K562 (cell line): ENCODE measurements at regions not wholly inside any gene's neighbourhood (a gene's known extent, or its start where the extent isn't known, plus 50 kb on each side); places are given as distances from the start of the nearest gene placed in this dataset.

ENCODE experiments used
- ARNT ChIP-seq, 2 experiments: fragments of 450-650 bp; IDR thresholded peaks; 2 replicates each; pipeline ENCODE4 v1.6.1; 2016; ENCODE audit warnings: mild to moderate bottlenecking in 1 of 2
- C11orf30 ChIP-seq: fragments of 450-650 bp; IDR thresholded peaks from 2 replicates; pipeline ENCODE4 v1.6.1; 2016; ENCODE audit warnings: low read depth, mild to moderate bottlenecking
- DEAF1 ChIP-seq: fragments of 450-650 bp; formaldehyde crosslinking; IDR thresholded peaks from 2 replicates; pipeline ENCODE4 v1.4.0; 2020; ENCODE audit warnings: mild to moderate bottlenecking, moderate library complexity
- ELK3 ChIP-seq: fragments of 450-650 bp; formaldehyde crosslinking; IDR thresholded peaks from 2 replicates; pipeline ENCODE4 v1.4.0; 2020; ENCODE audit warnings: mild to moderate bottlenecking
- EP300 ChIP-seq: IDR thresholded peaks from 2 replicates; pipeline ENCODE4 v1.6.1; 2012; ENCODE audit warnings: low read length, improper control_type of control experiment
- ESRRA ChIP-seq: fragments of 450-650 bp; IDR thresholded peaks from 2 replicates; pipeline ENCODE4 v1.6.1; 2014; ENCODE audit warnings: low read depth, mild to moderate bottlenecking, moderate library complexity, borderline replicate concordance
- FOXK2 ChIP-seq, 2 experiments: fragments of 450-650 bp; IDR thresholded peaks in 1 of 2; conservative IDR thresholded peaks in 1 of 2; 2 replicates each; pipeline ENCODE4 v1.6.1; 2016; ENCODE audit warnings: low read depth in 2 of 2, mild to moderate bottlenecking in 1 of 2
- IRF9 ChIP-seq: fragments of 450-650 bp; IDR thresholded peaks from 2 replicates; pipeline ENCODE4 v1.6.1; 2016; ENCODE audit warnings: missing biosample characterization, missing genetic modification characterization
- KHSRP ChIP-seq: fragments of 450-650 bp; IDR thresholded peaks from 2 replicates; pipeline ENCODE4 v1.6.1; 2017
- KLF13 ChIP-seq: fragments of 450-650 bp; IDR thresholded peaks from 2 replicates; pipeline ENCODE4 v1.6.1; 2016; ENCODE audit warnings: missing genetic modification characterization, low read depth, mild to moderate bottlenecking, missing compliant biosample characterization, moderate library complexity, borderline replicate concordance
- KLF6 ChIP-seq: fragments of 250-450 bp; sonication (Bioruptor Pico); IDR thresholded peaks from 2 replicates; pipeline ENCODE4 v1.4.0; 2020; ENCODE audit warnings: mild to moderate bottlenecking, moderate library complexity, borderline replicate concordance
- MYNN ChIP-seq, 2 experiments: sonication (generic); formaldehyde crosslinking in 1 of 2; IDR thresholded peaks; 2 replicates each; pipeline versions ENCODE4 v1.5.0 to v1.6.1; 2016 to 2020; ENCODE audit warnings: antibody characterized with exemption in 1 of 2, missing genetic modification reagents in 1 of 2
- RB1 ChIP-seq: fragments of 450-650 bp; IDR thresholded peaks from 2 replicates; pipeline ENCODE4 v1.6.1; 2017; ENCODE audit warnings: low read depth, mild to moderate bottlenecking
- SMC3 ChIP-seq: conservative IDR thresholded peaks from 2 replicates; pipeline ENCODE4 v1.6.1; 2011; ENCODE audit warnings: low read depth, low read length, improper control_type of control experiment; ENCODE audit not compliant: insufficient read depth
- STAT6 ChIP-seq: sonication (generic); formaldehyde crosslinking; IDR thresholded peaks from 2 replicates; pipeline ENCODE4 v1.8.1; 2023; ENCODE audit warnings: mild to moderate bottlenecking, missing genetic modification reagents
- TEAD4 ChIP-seq, 2 experiments: sonication (generic) in 1 of 2; formaldehyde crosslinking in 1 of 2; IDR thresholded peaks; 2 replicates each; pipeline versions ENCODE4 v1.6.1 to v1.8.0; 2012 to 2022; ENCODE audit warnings: borderline replicate concordance in 1 of 2, inconsistent platforms in 1 of 2, low read length in 1 of 2, mild to moderate bottlenecking in 1 of 2, missing genetic modification reagents in 1 of 2
- ZNF766 ChIP-seq: fragments of 200-800 bp; sonication (Bioruptor generic); conservative IDR thresholded peaks from 2 replicates; pipeline ENCODE4 v1.6.1; 2016; ENCODE audit warnings: missing genetic modification characterization, missing compliant biosample characterization
- TF ChIP-seq, protein P1 (sequence below), 2 experiments: fragments of 450-650 bp; conservative IDR thresholded peaks; 2 replicates each; pipeline ENCODE4 v1.6.1; 2017; ENCODE audit warnings: mild to moderate bottlenecking in 2 of 2, moderate library complexity in 2 of 2

DNA sequence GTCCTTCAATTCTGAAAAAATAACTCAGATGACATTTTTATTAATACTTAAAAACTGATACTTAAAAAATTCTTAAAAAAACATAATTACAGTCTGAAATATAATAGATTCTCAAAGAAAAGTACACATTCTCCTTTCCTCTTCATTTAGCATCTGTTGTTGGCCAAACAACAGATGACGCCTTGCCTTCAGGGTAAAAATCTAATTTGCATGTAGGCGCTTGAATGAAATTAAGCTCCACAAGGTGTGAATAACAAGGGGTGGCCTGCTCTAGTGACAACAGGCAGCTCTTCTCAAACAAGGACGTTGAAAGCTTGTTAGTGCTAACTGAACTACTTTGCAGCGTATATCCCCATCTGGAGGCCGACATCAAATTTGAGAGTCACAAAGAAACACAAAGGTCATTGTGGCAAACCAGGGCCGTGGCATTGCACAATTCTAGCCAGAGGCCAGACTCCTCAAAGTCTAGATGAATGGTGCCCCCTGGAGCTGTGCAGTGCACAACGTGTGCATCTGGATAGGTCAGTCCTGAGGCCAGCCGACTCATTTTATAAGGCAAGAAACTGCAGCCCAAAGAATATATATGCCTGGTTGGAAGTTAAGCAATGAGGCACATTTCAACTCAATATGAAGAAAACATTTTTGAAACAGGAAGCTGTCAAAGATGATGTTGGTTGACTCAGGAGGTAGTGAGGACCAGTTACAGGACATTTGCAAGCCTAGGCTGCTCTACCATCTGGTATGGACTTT is 459.2 kb upstream of the RUNX1 start (continued):
- TF ChIP-seq ELK3 (CRISPR knock-in tag) = no peak
- TF ChIP-seq EP300 = peak; percentile 58
- TF ChIP-seq KLF6 (CRISPR knock-in tag) = peak; percentile 24; the same call in 1 of the 2 replicates
- TF ChIP-seq ESRRA = peak; percentile 90
- TF ChIP-seq RB1 = peak; percentile 30; the same call in 1 of the 2 replicates
- peak; percentile 95 for TF ChIP-seq DEAF1 (CRISPR knock-in tag)
- TF ChIP-seq IRF9 (tag) = peak; percentile 88
- peak; percentile 91 for TF ChIP-seq SMC3
- TF ChIP-seq, protein P1, sequence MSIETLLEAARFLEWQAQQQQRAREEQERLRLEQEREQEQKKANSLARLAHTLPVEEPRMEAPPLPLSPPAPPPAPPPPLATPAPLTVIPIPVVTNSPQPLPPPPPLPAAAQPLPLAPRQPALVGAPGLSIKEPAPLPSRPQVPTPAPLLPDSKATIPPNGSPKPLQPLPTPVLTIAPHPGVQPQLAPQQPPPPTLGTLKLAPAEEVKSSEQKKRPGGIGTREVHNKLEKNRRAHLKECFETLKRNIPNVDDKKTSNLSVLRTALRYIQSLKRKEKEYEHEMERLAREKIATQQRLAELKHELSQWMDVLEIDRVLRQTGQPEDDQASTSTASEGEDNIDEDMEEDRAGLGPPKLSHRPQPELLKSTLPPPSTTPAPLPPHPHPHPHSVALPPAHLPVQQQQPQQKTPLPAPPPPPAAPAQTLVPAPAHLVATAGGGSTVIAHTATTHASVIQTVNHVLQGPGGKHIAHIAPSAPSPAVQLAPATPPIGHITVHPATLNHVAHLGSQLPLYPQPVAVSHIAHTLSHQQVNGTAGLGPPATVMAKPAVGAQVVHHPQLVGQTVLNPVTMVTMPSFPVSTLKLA (conservative IDR thresholded peaks at IDR 0.05) = 0 out of 4 replicates have a peak, but pooled peaks of 1 of the 2 experiments have one; percentile 32
- TF ChIP-seq KLF13 (tag) = no peak
- no peak for TF ChIP-seq STAT6 (CRISPR knock-in tag)
- TF ChIP-seq ZNF766 = peak; percentile 87
- TF ChIP-seq FOXK2 (conservative IDR thresholded peaks at IDR 0.05 in 1 of 2, IDR thresholded peaks at IDR 0.05 in 1 of 2; ENCODE audit: low read depth in 2 of 2) = peak; percentile 38 to 56; a peak in 1 of 4 replicates
- TF ChIP-seq MYNN (IDR thresholded peaks at IDR 0.05) = 0 out of 2 replicates have a peak, but pooled peaks have one; percentile 39
- no peak for TF ChIP-seq MYNN (CRISPR knock-in tag; IDR thresholded peaks at IDR 0.05)
- no peak for TF ChIP-seq KHSRP
- 0 out of 2 replicates have a peak, but pooled peaks have one; percentile 18 for TF ChIP-seq TEAD4 (IDR thresholded peaks at IDR 0.05; ENCODE audit: low read length)
- TF ChIP-seq TEAD4 (CRISPR knock-in tag; IDR thresholded peaks at IDR 0.05; ENCODE audit: borderline replicate concordance) = no peak
- TF ChIP-seq ARNT (IDR thresholded peaks at IDR 0.05) = 0 out of 4 replicates have a peak, but pooled peaks of 1 of the 2 experiments have one; percentile 51
- 0 out of 2 replicates have a peak, but pooled peaks have one; percentile 8 for TF ChIP-seq C11orf30
